CD1c-positive myeloid dendritic cell (primary cell): ENCODE measurements at regions not wholly inside any gene's neighbourhood (a gene's known extent, or its start where the extent isn't known, plus 50 kb on each side); places are given as distances from the start of the nearest gene placed in this dataset.
"Not testable (repeated sequence)": the region's sequence is repeated elsewhere in the genome, so short reads cannot be mapped to it uniquely, and the experiment has no call there.

Experiments
- DNase-seq: peaks from one replicate; pipeline ENCODE4 v3.0.0-alpha.2; 2016; ENCODE audit errors: extremely low spot score

DNA sequence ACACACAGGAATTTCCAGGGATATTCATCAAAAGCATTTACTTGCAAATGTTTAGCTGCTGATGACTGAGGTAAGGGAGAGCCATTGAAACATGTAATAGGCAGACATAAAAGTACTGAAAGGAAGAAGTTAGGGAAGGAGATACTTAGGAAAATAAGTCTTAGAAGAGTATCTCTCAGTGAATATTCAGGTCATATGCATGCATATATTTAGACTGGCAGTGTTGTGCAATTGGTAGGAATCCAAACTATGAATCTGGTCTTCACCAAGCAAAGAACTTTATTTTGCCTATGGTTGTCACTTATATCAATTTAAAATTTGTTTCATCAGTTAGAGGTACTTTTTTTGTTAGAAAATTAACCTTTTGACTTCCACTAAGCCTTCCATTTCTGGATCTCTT lies 1490.7 kb downstream of the SUCLG1 start:
- DNase-seq = no peak

DNA sequence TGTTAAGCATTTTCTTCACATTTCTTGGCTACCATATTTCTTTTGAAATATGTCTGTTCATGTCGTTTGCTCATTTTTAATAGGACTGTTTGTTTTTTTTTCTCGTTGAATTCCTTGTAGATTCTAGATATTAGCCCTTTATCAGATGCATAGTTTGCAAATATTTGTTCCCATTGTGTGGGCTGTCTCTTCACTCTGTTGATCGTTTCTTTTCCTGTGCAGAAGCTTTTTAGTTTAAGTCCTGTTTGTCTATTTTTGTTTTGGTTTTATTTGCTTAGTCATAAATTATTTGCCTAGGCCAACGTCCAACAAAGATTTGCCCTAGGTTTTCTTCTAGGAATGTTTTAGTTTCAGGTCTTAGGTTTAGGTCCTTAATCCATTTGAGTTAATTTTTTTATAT lies 1494.7 kb downstream of the SUCLG1 start:
- DNase-seq = no peak

DNA sequence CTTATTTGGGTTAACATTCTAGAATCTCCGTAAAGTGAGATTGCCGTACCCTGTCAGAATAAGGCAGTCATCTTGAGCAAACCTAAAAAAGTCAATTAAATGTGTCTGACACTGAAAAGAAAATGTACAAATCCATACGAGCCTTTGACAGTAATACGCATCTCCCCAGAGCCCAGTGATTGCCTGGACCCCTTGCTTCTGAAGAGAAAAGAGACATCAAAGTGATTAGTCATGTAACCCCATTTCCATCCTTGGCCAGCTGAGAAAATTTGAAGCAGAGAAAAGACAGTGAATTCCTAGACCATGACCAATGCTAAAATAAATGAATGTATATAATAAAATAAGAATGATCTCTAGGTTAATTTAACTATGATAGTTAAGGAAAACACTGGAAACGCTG lies 1499.4 kb downstream of the SUCLG1 start:
- DNase-seq = no peak

DNA sequence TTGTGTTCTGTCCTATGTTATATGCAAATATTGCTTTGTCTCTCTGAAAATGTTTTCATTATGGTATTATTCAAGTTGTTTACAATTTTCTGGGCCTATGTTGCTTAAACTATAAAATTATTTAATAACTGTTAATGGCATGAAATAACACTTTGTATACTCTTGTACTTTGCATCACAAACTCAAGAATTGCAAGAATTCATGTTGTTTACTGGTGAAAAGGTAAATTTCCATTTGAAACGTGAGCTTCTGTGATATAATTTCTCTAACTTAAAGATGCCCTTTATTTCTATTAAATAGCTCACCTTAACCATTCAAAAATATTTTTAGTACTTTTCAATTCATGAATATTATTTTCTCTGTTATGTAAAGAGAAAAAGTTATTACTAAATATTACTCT lies 1504.2 kb downstream of the SUCLG1 start:
- DNase-seq = no peak

DNA sequence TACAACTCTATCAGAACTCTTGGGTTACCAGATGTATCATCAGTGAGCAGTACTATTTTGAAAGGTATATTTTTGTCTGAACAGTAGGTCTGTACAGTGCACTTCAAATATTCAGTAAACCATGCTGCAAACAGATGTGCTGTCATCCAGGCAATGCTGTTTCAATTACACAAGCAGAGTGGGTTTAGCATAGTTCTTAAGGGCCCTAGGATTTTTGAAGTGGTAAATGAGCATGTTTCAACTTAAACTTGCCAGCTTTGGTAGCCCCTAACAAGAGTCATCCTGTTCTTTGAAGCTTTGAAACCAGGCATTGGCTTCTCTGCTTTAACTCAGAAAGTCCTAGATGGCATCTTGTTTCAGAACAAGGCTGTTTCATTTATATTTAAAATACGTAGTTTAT lies 1519.9 kb downstream of the SUCLG1 start:
- DNase-seq = no peak

DNA sequence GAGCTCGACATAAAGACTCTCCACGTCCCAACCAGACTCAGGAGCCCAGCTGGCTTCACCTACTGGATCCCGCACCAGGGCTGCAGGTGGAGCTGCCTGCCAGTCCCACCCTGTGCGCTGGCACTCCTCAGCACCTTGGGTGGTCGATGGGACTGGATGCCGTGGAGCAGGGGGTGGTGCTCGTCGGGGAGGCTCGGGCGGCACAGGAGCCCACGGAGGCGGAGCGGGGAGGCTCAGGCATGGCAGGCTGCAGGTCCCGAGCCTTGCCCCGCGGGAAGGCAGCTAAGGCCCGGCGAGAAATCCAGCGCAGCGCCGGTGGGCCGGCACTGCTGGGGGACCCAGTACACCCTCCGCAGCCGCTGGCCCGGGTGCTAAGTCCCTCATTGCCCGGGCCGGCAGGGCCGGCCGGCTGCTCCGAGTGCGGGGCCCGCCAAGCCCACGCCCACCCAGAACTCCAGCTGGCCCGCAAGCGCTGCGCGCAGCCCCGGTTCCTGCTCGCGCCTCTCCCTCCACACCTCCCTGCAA lies 1520.7 kb downstream of the SUCLG1 start:
- DNase-seq = not testable (repeated sequence)

DNA sequence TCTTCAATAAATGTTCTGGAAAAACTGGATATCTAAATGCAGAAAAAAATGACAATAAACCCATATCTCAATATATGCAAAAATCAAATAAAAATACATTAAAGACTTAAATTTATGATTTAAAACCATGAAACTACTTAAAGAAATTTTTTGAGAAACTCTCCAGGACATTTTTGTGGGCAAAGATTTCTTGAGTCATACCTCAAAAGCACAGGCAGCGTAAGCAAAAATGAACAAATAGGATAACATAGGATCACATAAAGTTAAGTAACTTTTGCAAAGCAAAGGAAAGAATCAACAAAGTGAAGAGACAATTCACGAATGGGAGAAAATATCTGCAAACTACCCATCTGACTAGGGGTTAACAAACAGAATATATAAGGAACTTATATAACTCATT lies 1545.5 kb downstream of the SUCLG1 start:
- DNase-seq = no peak

DNA sequence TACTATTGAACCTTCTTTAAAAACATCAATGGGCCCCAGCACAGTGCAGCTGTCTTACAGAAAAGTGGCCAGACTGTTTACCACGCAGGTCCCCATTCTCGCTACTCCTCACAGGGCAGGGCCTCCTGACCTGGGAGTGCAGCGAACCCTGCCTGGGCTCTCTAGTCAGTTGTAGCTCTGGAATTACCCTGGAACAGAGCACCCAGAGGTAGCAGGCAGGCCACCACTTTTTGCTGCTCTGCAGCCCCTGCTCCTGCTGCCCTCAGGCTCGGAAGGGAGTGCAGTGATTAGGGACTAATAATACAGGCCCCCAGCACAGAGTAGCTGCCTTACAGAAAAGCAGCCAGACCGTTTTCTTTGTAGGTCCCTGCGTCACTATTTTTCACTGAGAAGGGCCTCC lies 1563.0 kb downstream of the SUCLG1 start:
- DNase-seq = no peak

DNA sequence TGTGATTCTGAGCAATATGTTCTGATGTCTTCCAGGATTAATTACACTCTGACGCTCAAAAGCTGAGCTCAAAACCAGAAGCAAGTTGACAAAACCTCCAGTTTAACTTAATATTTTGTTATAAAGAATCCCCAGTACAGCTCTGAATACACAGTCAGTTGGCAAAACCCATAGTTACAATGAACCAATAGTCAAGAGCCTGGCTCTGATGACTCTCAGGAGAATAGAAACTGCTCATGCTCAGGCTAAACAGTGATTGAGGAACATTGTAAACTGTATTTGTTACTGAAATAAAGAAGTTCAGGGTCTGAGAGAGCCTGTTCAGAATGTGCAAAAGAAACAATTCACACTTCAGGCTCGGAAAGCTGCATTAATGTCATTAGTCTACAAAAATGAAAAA lies 1565.9 kb downstream of the SUCLG1 start:
- DNase-seq = no peak

DNA sequence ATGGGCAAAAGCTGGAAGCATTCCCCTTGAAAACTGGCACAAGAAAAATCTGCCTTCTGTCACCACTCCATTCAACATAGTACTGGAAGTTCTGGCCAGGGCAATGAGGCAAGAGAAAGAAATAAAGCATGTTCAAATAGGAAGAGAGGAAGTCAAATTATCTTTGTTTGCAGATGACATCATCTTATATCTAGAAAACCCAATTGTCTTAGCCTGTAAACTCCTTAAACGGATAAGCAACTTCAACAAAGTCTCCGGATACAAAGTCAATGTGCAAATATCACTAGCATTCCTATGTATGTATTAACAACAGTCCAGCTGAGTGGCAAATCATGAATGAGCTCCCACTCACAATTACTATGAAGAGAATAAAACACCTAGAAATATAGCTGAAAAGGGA lies 1579.3 kb downstream of the SUCLG1 start:
- DNase-seq = no peak

DNA sequence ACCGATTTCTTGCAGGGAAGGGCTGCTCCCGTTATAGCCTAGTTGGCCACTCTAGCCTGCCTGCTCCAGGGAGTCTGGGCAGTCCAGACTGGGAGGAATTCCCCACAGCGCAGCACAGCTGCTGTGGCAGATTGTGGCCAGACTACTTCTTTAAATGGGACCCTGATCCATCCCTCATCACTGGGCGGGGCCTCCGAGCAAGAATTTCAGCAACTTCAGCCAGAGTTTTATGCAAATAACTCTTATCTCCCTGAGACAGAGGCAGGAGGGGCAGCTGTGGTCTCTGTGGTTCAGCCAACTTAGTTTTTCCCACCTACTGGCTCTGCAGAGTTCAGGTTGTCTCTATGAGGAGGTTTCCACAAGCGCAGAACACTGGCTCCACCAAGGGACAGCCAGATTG lies 1583.2 kb downstream of the SUCLG1 start:
- DNase-seq = no peak

DNA sequence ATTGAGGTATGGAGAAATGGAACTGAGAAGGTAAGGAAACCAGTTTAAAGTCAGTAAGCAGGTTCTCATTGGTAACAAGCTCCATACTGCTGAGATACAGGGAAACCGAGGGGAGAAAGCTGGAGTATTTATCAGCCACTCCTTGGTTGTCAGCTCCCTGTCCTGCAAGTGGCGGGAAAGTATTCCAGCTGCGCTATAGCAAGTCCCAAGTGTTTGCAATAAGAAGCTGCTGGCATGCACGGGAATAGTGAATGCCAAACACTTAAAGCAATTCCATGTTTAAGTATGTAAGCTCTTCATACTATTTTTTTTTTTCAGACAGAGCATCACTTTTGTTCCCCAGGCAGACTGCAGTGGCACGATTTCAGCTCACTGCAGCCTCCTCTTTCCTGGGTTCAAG lies 1601.1 kb downstream of the SUCLG1 start:
- no peak for DNase-seq

DNA sequence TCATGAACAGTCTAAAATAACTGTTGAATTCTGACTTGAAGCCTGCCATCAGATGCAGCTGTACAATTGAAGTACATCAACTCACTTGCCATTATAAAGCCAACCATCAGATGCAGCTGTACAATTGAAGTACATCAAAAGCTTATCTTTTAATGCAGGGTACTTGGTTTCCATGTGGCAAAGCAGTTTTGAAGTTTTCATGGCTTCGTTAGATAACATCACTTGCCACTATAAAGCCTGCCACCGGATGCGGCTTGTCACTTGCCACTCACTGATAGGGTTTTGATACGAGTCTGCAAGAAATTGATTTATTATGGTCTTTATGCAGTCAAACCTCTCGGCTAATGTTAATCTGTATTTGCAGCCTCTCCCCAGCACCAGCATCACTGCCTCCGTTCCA lies 1605.8 kb downstream of the SUCLG1 start:
- no peak for DNase-seq

DNA sequence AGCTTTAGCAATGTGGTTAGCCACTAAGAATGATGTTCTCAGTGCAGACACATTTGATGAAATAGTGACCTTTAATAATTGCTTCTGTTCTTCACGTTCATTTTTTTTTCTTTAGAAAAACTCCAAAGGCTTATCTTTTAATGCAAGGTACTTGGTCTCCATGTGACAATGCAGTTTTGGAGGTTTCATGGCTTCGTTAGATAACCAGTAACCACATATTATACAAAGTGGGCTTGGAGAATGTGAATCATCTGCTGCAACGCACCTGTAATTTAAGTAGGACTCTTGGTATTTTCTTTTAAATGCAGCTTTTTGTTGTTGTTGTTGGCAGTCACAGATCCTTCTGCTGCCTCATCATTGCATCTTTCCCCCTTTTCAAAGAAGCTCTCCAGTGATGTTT lies 1606.3 kb downstream of the SUCLG1 start:
- no peak for DNase-seq

DNA sequence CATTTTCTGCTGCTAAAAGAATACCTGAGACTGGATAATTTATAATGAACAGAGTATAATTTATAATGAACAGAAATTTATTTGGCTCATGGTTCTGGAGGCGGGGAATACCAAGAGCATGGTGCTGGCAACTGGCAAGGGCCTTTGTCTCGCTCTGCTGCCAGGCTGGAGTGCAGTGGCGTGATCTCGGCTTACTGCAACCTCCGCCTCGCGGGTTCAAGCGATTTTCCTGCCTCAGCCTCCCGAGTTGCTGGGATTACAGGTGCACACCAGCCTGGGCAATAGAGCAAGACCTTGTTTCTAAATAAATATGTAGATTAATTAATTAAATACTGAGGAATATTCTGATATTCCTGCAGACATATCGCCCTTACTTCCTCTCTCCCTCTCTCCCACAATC lies 1610.8 kb downstream of the SUCLG1 start:
- no peak for DNase-seq

DNA sequence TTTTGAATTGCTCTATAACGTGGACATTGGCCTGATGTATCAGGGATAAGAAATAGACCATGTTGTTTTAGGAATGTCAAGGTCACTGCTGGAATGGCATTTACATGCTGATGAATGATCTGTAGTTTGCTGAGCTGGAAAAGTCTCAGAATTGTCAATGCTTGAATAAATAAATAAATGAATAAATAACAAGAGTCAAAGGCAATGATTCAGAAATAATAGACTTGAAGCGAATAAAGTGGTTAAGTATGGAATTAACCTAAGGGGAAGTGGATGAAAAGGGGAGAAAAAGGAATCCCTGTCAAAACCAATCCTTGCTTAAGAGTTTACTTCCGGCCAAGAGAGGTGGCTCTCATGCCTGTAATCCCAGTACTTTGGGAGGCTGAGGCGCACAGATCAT lies 1620.0 kb downstream of the SUCLG1 start:
- no peak for DNase-seq

DNA sequence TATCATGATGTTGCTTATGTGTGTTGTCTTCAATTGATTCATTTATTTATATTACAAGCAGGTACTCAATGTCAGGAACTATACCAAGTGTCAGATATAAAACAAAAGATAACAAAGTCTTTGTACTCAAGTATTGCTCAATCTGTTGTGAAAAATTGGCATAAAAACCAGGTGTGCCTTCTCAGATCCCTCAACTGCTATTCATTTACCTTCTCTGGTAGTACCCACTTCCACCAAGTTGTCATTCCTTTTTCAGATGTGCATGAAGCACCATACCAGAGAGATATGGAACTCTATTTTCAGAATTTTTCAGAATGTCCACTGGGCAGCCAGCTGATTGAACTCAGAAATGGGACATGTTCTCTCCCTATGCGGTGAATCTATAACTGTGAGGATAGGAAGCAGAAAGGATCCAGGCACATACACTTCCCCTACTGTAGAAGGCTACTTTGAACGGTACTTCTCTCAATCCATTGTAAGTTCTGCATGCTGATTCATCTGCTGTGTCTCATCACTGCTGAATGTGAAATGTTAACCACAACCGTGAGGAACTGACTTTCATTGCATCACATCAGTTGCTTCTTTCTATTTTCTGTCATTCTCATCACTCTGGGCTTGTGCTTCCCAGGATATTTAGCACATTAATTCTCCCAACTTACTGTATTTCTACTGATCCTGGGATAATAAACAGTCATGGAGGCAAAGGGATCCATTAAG lies 1621.3 kb downstream of the SUCLG1 start:
- DNase-seq = peak; percentile 33

DNA sequence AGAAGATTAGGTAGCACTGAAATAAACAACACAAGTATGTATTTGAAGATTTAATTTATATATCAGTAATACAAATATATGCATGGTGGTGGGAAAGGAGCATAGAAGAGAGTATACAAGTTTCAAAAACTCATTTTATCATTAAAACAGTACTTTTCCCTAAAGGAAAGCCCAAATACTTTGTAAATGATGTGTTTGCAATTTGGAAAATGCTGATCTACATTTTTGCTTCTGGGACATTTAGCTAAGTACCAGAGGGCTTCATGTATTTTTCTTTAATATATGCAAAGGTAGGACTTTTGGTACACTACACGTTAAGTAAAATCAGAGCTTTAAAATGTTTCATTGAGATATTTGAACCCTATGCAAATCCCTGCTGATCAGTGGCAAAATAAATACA lies 1624.2 kb downstream of the SUCLG1 start:
- no peak for DNase-seq

DNA sequence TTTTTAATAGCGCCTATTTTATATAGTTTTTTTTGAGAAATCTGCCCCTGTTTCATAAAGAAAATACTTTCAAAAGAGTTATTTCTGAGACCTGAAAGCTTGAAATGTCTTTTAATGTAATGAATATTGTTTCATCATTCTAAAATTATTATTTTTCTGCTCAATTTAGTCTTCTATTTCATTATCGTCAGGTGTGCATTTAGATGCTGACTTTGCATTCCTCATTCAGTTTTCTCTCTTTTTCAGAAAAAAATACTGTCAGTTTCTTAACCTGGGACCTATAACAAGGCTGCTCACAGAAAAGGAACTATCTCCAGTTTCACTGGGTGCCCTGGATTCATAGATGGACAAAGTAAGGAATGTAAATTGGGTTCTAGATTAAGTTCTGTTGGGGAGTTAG lies 1631.7 kb downstream of the SUCLG1 start:
- no peak for DNase-seq

DNA sequence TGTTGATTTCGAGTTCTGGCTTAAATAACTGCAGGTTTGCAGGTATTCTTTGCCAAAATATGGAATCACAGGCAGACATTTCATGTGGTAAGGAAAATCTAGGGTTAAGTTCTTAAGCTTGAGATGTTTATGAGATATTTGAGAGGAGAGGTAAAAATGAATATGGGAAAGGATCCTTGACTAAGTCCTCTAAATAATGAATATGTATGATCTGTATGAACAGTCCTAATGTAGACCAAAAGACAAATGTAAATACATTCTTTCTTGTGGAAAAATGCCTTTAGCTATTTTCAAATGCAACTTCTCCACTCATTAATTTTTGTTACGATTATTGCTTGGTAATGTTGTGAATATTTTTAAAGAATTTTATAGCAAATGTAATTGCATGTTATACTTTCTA lies 1632.6 kb downstream of the SUCLG1 start:
- DNase-seq = no peak

DNA sequence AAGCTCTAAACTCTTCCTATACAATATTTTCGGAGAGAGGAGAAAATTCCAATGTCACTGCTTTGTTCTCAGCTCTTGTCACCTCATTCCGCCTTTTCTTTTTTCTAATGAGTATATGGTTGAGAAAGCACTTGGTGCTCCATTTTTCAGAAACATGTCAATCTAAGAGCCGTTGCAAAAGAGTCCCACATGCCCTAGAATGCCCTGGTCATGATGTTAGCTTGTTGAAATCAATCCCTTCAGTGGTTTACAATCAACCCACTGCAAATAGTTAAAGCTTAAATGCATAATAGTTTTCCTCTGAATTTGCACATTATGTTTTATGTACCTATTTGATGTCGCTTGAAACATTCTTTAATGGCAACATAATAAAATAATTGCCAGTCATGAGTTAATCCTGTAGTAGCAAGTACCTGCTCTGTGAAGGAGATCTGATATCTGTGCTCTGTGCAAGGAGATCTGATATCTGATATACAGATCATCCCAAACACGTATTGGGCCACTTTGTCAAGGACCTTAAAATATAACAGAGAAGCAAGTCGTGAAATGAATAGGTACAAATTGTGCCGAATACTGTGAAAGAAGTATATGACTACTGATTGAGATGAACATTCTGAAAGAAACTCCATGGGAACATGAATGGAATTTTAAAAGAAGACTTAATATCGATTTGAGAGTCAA lies 1633.5 kb downstream of the SUCLG1 start:
- no peak for DNase-seq

DNA sequence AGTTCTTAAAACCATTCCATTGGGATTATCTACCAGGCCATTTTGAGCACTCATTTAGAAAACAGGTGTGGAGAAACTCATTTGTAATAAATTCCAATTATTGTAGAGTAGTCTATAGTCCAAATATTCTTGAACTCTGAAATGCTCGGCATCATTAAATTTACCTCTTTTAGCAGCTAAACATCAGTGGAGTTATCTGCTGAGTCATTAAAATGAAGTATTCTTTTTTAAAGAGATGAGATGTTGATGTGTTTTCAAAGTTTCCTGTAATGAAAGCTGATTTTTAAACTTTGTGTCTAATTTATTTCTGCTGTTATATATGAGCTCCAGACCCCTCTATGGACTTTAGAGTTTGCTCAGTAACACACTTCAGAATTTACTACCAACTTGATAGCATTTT lies 1635.2 kb downstream of the SUCLG1 start:
- DNase-seq = no peak

DNA sequence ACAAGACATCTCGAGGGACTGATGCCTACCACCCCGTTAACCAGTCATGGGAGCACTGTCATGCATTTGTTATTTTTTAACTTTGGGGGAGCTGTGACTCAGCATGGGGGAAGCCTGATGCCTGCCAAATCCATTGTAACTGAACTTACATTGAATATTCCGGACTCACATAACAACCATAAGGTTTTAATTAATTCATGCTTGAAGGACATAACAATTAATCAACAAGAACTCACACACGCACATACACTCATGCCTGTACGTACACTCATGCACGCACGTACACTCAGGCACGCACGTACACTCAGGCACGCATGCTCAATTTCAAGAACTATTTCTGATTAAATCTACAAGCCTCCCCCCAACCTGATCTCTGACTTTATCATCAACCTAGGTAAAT lies 1639.1 kb downstream of the SUCLG1 start:
- no peak for DNase-seq

DNA sequence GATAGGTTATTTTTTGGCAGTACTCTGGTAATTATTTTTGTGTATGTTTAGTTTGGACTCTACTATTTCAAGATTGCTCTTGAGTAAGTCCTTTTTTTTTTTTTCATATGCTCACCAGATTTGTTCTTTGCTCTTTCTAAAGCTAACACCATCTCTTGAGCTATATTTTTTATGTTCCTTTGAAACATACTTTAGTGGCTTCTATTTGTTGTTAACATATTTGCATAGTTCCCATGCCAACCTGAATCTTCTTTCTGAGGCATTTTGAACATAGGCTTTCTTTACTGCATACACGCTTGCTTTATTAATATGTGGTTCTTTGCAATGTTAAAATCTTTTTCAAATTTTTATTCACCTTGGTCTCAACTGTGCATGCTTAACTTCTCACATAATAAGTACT lies 1644.9 kb downstream of the SUCLG1 start:
- no peak for DNase-seq
